ENCODE measurements at regions not wholly inside any gene's neighbourhood (a gene's known extent, or its start where the extent isn't known, plus 50 kb on each side); places are given as distances from the start of the nearest gene placed in this dataset.

GRCh38 chr5:23260621-23261020, 246.8 kb upstream of the PRDM9 start:
- TF ChIP-seq CTCF (conservative IDR thresholded peaks at IDR 0.05; ENCODE audit: low read depth, low read length) (no peak), EZH2 (IDR thresholded peaks at IDR 0.05; ENCODE audit: borderline replicate concordance, low read depth, low read length, poor library complexity, severe bottlenecking) (no peak)
